H9 (cell line): ENCODE measurements at regions not wholly inside any gene's neighbourhood (a gene's known extent, or its start where the extent isn't known, plus 50 kb on each side); places are given as distances from the start of the nearest gene placed in this dataset.

Source experiments
- DNase-seq: peaks from one replicate; pipeline ENCODE4 v3.0.0-alpha.2; 2017
- H2AFZ ChIP-seq: one replicate; pipeline ENCODE4 v1.6.1; 2013; ENCODE audit warnings: mild to moderate bottlenecking, low read length, control low read depth, moderate library complexity
- H2AK5ac ChIP-seq: 2 replicates; pipeline ENCODE4 v1.6.1; 2013; ENCODE audit warnings: low read length, control low read depth, mixed read lengths; ENCODE audit not compliant: insufficient read length
- H2BK120ac ChIP-seq: one replicate; pipeline ENCODE4 v1.6.1; 2013; ENCODE audit warnings: low read depth, mild to moderate bottlenecking, low read length, control low read depth, inconsistent platforms; ENCODE audit not compliant: poor library complexity, severe bottlenecking
- H2BK12ac ChIP-seq: 2 replicates; pipeline ENCODE4 v1.6.1; 2013; ENCODE audit warnings: low read length, control low read depth, mixed read lengths, low read depth; ENCODE audit not compliant: insufficient read length
- H2BK15ac ChIP-seq: 2 replicates; pipeline ENCODE4 v1.6.1; 2013; ENCODE audit warnings: low read depth, low read length, control low read depth
- H2BK20ac ChIP-seq: one replicate; pipeline ENCODE4 v1.6.1; 2013; ENCODE audit warnings: low read depth, mild to moderate bottlenecking, low read length, control low read depth, inconsistent platforms; ENCODE audit not compliant: poor library complexity, severe bottlenecking
- H2BK5ac ChIP-seq: 2 replicates; pipeline ENCODE4 v1.6.1; 2013; ENCODE audit warnings: low read length, control low read depth, mixed read lengths; ENCODE audit not compliant: insufficient read length
- H3K14ac ChIP-seq: 2 replicates; pipeline ENCODE4 v1.6.1; 2013; ENCODE audit warnings: low read length, control low read depth; ENCODE audit not compliant: insufficient read depth
- H3K18ac ChIP-seq: 2 replicates; pipeline ENCODE4 v1.6.1; 2013; ENCODE audit warnings: low read depth, mild to moderate bottlenecking, mixed read lengths, low read length, control low read depth; ENCODE audit not compliant: insufficient read length
- H3K23ac ChIP-seq: 2 replicates; pipeline ENCODE4 v1.6.1; 2013; ENCODE audit warnings: low read length, control low read depth, mixed read lengths, low read depth; ENCODE audit not compliant: insufficient read length
- H3K23me2 ChIP-seq: 2 replicates; pipeline ENCODE4 v1.6.1; 2013; ENCODE audit warnings: low read depth, mild to moderate bottlenecking, mixed read lengths, low read length, control low read depth; ENCODE audit not compliant: insufficient read length, poor library complexity, severe bottlenecking
- H3K27ac ChIP-seq: 2 replicates; pipeline ENCODE4 v1.5.1; 2013; ENCODE audit warnings: low read length, control low read depth, mixed read lengths, low read depth; ENCODE audit not compliant: insufficient read length
- H3K27me3 ChIP-seq: 2 replicates; pipeline ENCODE4 v1.6.1; 2013; ENCODE audit warnings: low read length, control low read depth, inconsistent platforms; ENCODE audit not compliant: insufficient read depth
- H3K4ac ChIP-seq: 2 replicates; pipeline ENCODE4 v1.6.1; 2013; ENCODE audit warnings: low read depth, mild to moderate bottlenecking, control low read depth, inconsistent platforms, low read length, moderate library complexity
- H3K4me1 ChIP-seq: 2 replicates; pipeline ENCODE4 v1.6.1; 2013; ENCODE audit warnings: low read length, control low read depth, inconsistent platforms; ENCODE audit not compliant: insufficient read depth
- H3K4me2 ChIP-seq: 2 replicates; pipeline ENCODE4 v1.6.1; 2013; ENCODE audit warnings: low read length, control low read depth, mixed read lengths; ENCODE audit not compliant: insufficient read length, insufficient read depth
- H3K56ac ChIP-seq: 2 replicates; pipeline ENCODE4 v1.6.1; 2013; ENCODE audit warnings: low read depth, mild to moderate bottlenecking, mixed read lengths, low read length, control low read depth; ENCODE audit not compliant: insufficient read length
- H3K79me1 ChIP-seq: 2 replicates; pipeline ENCODE4 v1.6.1; 2013; ENCODE audit warnings: low read depth, mild to moderate bottlenecking, moderate library complexity, low read length, control low read depth, inconsistent platforms; ENCODE audit not compliant: insufficient read depth, poor library complexity, severe bottlenecking
- H3K79me2 ChIP-seq: 2 replicates; pipeline ENCODE4 v1.6.1; 2013; ENCODE audit warnings: low read length, control low read depth, inconsistent platforms; ENCODE audit not compliant: insufficient read depth
- H3K9ac ChIP-seq: 2 replicates; pipeline ENCODE4 v1.6.1; 2013; ENCODE audit warnings: low read length, control low read depth, mixed read lengths; ENCODE audit not compliant: insufficient read length; ENCODE audit errors: extremely low read depth
- H3K9me3 ChIP-seq: one replicate; pipeline ENCODE4 v1.6.1; 2013; ENCODE audit warnings: low read depth, low read length, inconsistent platforms; ENCODE audit not compliant: control insufficient read depth
- H3T11ph ChIP-seq: one replicate; pipeline ENCODE4 v1.6.1; 2013; ENCODE audit warnings: mild to moderate bottlenecking, low read length, control low read depth, inconsistent platforms
- H4K20me1 ChIP-seq: one replicate; pipeline ENCODE4 v1.6.1; 2013; ENCODE audit not compliant: control insufficient read depth, insufficient read length, insufficient read depth
- H4K5ac ChIP-seq: 2 replicates; pipeline ENCODE4 v1.6.1; 2013; ENCODE audit warnings: low read depth, mild to moderate bottlenecking, mixed read lengths, low read length, control low read depth; ENCODE audit not compliant: insufficient read length
- H4K8ac ChIP-seq: replicated peaks from 2 replicates; pipeline ENCODE4 v1.6.1; 2013; ENCODE audit warnings: low read length, control low read depth, mixed read lengths, low read depth; ENCODE audit not compliant: insufficient read length
- H4K91ac ChIP-seq: 2 replicates; pipeline ENCODE4 v1.6.1; 2013; ENCODE audit warnings: low read depth, mild to moderate bottlenecking, moderate library complexity, mixed read lengths, low read length, control low read depth; ENCODE audit not compliant: insufficient read length
- H3K27ac Mint-ChIP-seq, 3 experiments: 2 replicates in 2 of 3; 3 replicates in 1 of 3; pipeline ENCODE4 v1.8.0; 2020 to 2021; ENCODE audit warnings: mixed read lengths in 3 of 3, mild to moderate bottlenecking in 1 of 3, moderate library complexity in 1 of 3
- H3K27me3 Mint-ChIP-seq: 2 replicates; pipeline ENCODE4 v1.8.0; 2021; ENCODE audit warnings: low read depth, mild to moderate bottlenecking, moderate library complexity, mixed read lengths
- H3K36me3 Mint-ChIP-seq, 3 experiments: 2 replicates in 2 of 3; 3 replicates in 1 of 3; pipeline ENCODE4 v1.8.0; 2020 to 2021; ENCODE audit warnings: low read depth in 3 of 3, mixed read lengths in 3 of 3; ENCODE audit not compliant: insufficient read depth in 1 of 3
- H3K4me1 Mint-ChIP-seq, 2 experiments: 2 replicates each; pipeline ENCODE4 v1.8.0; 2020; ENCODE audit warnings: mixed read lengths in 2 of 2
- H3K4me3 Mint-ChIP-seq, 2 experiments: 2 replicates in 1 of 2; 3 replicates in 1 of 2; pipeline ENCODE4 v1.8.0; 2020 to 2021; ENCODE audit warnings: mild to moderate bottlenecking in 2 of 2, mixed read lengths in 2 of 2, moderate library complexity in 1 of 2
- H3K9me3 Mint-ChIP-seq, 2 experiments: 2 replicates in 1 of 2; 3 replicates in 1 of 2; pipeline ENCODE4 v1.8.0; 2020; ENCODE audit warnings: mild to moderate bottlenecking in 2 of 2, mixed read lengths in 2 of 2, moderate library complexity in 1 of 2
- CTCF ChIP-seq: fragments of 200-600 bp; sonication (generic); conservative IDR thresholded peaks from 3 replicates; pipeline ENCODE4 v1.8.0; 2021; ENCODE audit warnings: antibody characterized with exemption, mild to moderate bottlenecking
- WGBS: extraction: QIAGEN DNeasy Blood & Tissue Kit; methylation state at CpG from one replicate; pipeline ENCODE4 v1.1.7; 2013; ENCODE audit warnings: missing lambda C conversion rate, low lambda C conversion rate, mixed read lengths; ENCODE audit not compliant: insufficient read length; ENCODE audit errors: extremely low coverage; 5-methylcytosine and 5-hydroxymethylcytosine counted together

GRCh38 chrX:142663330-142664095 is 362.2 kb upstream of the SPANXN4 start:
- no peak overlapping the region for H3K4me3 Mint-ChIP-seq
- Histone ChIP-seq H3K23ac (no peak overlapping the region), H4K8ac (no peak overlapping the region), H2BK12ac (no peak overlapping the region), H2AK5ac (no peak overlapping the region), H3K9ac (no peak overlapping the region), H3K4me1 (no peaks in the 10 kb centered on the region), H4K91ac (no peak overlapping the region), H3K79me1 (no peaks in the 10 kb centered on the region), H4K5ac (no peak overlapping the region), H2BK20ac (no peak overlapping the region), H2BK5ac (no peak overlapping the region), H2BK120ac (no peak overlapping the region), H3K9me3 (peaks cover 5% of the 10 kb centered on the region), H3K14ac (no peak overlapping the region), H2AFZ (no peak overlapping the region), H2BK15ac (no peak overlapping the region), H3K4ac (no peak overlapping the region), H3K23me2 (no peaks in the 10 kb centered on the region), H3K56ac (no peak overlapping the region), H3K27ac (no peak overlapping the region), H3K27me3 (no peaks in the 10 kb centered on the region), H3K79me2 (no peaks in the 10 kb centered on the region), H3K4me2 (no peak overlapping the region), H4K20me1 (no peaks in the 10 kb centered on the region), H3K18ac (no peak overlapping the region), H3T11ph (no peak overlapping the region)
- no peaks in the 10 kb centered on the region for H3K27me3 Mint-ChIP-seq
- H3K27ac Mint-ChIP-seq: no peak overlapping the region
- peaks cover 57 to 63% of the 10 kb centered on the region in 2 experiments for H3K9me3 Mint-ChIP-seq
- TF ChIP-seq CTCF: no peak
- DNase-seq: no peak
- no CpG with 5 or more reads among the region's 3 CpGs for WGBS
- no peaks in the 10 kb centered on the region for H3K4me1 Mint-ChIP-seq
- H3K36me3 Mint-ChIP-seq: peaks cover 4 to 17% (median 7%) of the 10 kb centered on the region in 3 experiments; a peak in 6 of 7 replicates
